GM19452 (cell line): ENCODE measurements at regions not wholly inside any gene's neighbourhood (a gene's known extent, or its start where the extent isn't known, plus 50 kb on each side); places are given as distances from the start of the nearest gene placed in this dataset.

Experiments used
- ATAC-seq: cut with Tn5 transposase; IDR thresholded peaks from one replicate; pipeline ENCODE4 v1.9.1; 2021; ENCODE audit not compliant: unreplicated experiment

- ATAC-seq: no peak
These were observed 963.4 kb downstream of the PCDH17 start for GRCh38 chr13:58594747-58595600.

GRCh38 chr13:58597552-58597951 lies 966.0 kb downstream of the PCDH17 start:
- no peak for ATAC-seq

- ATAC-seq: no peak
These were observed 966.7 kb downstream of the PCDH17 start for GRCh38 chr13:58598241-58598640.

GRCh38 chr13:58611117-58611516 lies 979.6 kb downstream of the PCDH17 start:
- no peak for ATAC-seq

- ATAC-seq: no peak
These were observed 986.5 kb downstream of the PCDH17 start for GRCh38 chr13:58617880-58618665.

GRCh38 chr13:58619396-58620113 lies 988.0 kb downstream of the PCDH17 start:
- ATAC-seq: no peak

GRCh38 chr13:58620176-58620575 lies 988.6 kb downstream of the PCDH17 start:
- no peak for ATAC-seq

- no peak for ATAC-seq
These were observed 994.3 kb downstream of the PCDH17 start for GRCh38 chr13:58625703-58626389.

- ATAC-seq: no peak
These were observed 999.2 kb downstream of the PCDH17 start for GRCh38 chr13:58630794-58631193.

- ATAC-seq: no peak
These were observed 1001.7 kb downstream of the PCDH17 start for GRCh38 chr13:58633226-58633625.

GRCh38 chr13:58655086-58655485 lies 1023.5 kb downstream of the PCDH17 start:
- ATAC-seq: no peak

- ATAC-seq: no peak
These were observed 1029.3 kb downstream of the PCDH17 start for GRCh38 chr13:58660826-58661225.

GRCh38 chr13:58666331-58666730 lies 1034.8 kb downstream of the PCDH17 start:
- no peak for ATAC-seq

- no peak for ATAC-seq
These were observed 1035.6 kb downstream of the PCDH17 start for GRCh38 chr13:58667096-58667495.

GRCh38 chr13:58680115-58680514 lies 1048.6 kb downstream of the PCDH17 start:
- no peak for ATAC-seq

GRCh38 chr13:58682616-58683015 lies 1051.1 kb downstream of the PCDH17 start:
- no peak for ATAC-seq

GRCh38 chr13:58687148-58687547 lies 1055.6 kb downstream of the PCDH17 start:
- ATAC-seq: no peak

GRCh38 chr13:58698531-58698930 lies 1067.0 kb downstream of the PCDH17 start:
- no peak for ATAC-seq

GRCh38 chr13:58704953-58705352 lies 1073.4 kb downstream of the PCDH17 start:
- ATAC-seq: no peak

- ATAC-seq: no peak
These were observed 1074.9 kb downstream of the PCDH17 start for GRCh38 chr13:58706421-58706820.

- ATAC-seq: no peak
These were observed 1080.6 kb downstream of the PCDH17 start for GRCh38 chr13:58712191-58712590.
